Ishikawa (cell line): ENCODE measurements at regions not wholly inside any gene's neighbourhood (a gene's known extent, or its start where the extent isn't known, plus 50 kb on each side); places are given as distances from the start of the nearest gene placed in this dataset.

ENCODE experiments used
- CEBPB ChIP-seq: IDR thresholded peaks from 2 replicates; pipeline ENCODE4 v1.6.1; 2012
- CREB1 ChIP-seq: IDR thresholded peaks from 2 replicates; pipeline ENCODE4 v1.6.1; 2012; ENCODE audit warnings: low read depth
- EP300 ChIP-seq: IDR thresholded peaks from 2 replicates; pipeline ENCODE4 v1.6.1; 2012; ENCODE audit warnings: borderline replicate concordance
- FOXM1 ChIP-seq: IDR thresholded peaks from 2 replicates; pipeline ENCODE4 v1.6.1; 2012; ENCODE audit warnings: low read depth, borderline replicate concordance
- MAX ChIP-seq: IDR thresholded peaks from 2 replicates; pipeline ENCODE4 v1.6.1; 2012
- TAF1 ChIP-seq: IDR thresholded peaks from 2 replicates; pipeline ENCODE4 v1.6.1; 2012; ENCODE audit warnings: low read depth, mild to moderate bottlenecking
- TCF12 ChIP-seq: IDR thresholded peaks from 2 replicates; pipeline ENCODE4 v1.6.1; 2012; ENCODE audit warnings: low read depth
- YY1 ChIP-seq: IDR thresholded peaks from 2 replicates; pipeline ENCODE4 v1.6.1; 2012; ENCODE audit warnings: low read depth
- ZBTB7A ChIP-seq: IDR thresholded peaks from 2 replicates; pipeline ENCODE4 v1.6.1; 2012; ENCODE audit warnings: low read depth
- TF ChIP-seq, protein P1 (sequence below): IDR thresholded peaks from 2 replicates; pipeline ENCODE4 v1.6.1; 2012; ENCODE audit warnings: low read depth, mild to moderate bottlenecking

GRCh38 chr6:169832247-169832948 is 81.0 kb downstream of the ERMARD start:
- TF ChIP-seq MAX (no peak), TAF1 (no peak), CEBPB (no peak), EP300 (no peak), FOXM1 (no peak), TCF12 (no peak), ZBTB7A (no peak), YY1 (no peak), CREB1 (no peak)
- TF ChIP-seq, protein P1, sequence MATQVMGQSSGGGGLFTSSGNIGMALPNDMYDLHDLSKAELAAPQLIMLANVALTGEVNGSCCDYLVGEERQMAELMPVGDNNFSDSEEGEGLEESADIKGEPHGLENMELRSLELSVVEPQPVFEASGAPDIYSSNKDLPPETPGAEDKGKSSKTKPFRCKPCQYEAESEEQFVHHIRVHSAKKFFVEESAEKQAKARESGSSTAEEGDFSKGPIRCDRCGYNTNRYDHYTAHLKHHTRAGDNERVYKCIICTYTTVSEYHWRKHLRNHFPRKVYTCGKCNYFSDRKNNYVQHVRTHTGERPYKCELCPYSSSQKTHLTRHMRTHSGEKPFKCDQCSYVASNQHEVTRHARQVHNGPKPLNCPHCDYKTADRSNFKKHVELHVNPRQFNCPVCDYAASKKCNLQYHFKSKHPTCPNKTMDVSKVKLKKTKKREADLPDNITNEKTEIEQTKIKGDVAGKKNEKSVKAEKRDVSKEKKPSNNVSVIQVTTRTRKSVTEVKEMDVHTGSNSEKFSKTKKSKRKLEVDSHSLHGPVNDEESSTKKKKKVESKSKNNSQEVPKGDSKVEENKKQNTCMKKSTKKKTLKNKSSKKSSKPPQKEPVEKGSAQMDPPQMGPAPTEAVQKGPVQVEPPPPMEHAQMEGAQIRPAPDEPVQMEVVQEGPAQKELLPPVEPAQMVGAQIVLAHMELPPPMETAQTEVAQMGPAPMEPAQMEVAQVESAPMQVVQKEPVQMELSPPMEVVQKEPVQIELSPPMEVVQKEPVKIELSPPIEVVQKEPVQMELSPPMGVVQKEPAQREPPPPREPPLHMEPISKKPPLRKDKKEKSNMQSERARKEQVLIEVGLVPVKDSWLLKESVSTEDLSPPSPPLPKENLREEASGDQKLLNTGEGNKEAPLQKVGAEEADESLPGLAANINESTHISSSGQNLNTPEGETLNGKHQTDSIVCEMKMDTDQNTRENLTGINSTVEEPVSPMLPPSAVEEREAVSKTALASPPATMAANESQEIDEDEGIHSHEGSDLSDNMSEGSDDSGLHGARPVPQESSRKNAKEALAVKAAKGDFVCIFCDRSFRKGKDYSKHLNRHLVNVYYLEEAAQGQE, result no peak
